ENCODE measurements at regions not wholly inside any gene's neighbourhood (a gene's known extent, or its start where the extent isn't known, plus 50 kb on each side); places are given as distances from the start of the nearest gene placed in this dataset.
"Not testable (repeated sequence)": the region's sequence is repeated elsewhere in the genome, so short reads cannot be mapped to it uniquely, and the experiment has no call there.

GRCh38 chr16:88270171-88270790 lies 112.5 kb upstream of the ZNF469 start:
- not testable (repeated sequence) for TF ChIP-seq CTCF (conservative IDR thresholded peaks at IDR 0.05; ENCODE audit: low read depth, low read length); EZH2 (IDR thresholded peaks at IDR 0.05; ENCODE audit: borderline replicate concordance, low read depth, low read length, poor library complexity, severe bottlenecking)

All from A673 (cell line).